Psoas muscle (tissue), 7 donors: ENCODE measurements at regions not wholly inside any gene's neighbourhood (a gene's known extent, or its start where the extent isn't known, plus 50 kb on each side); places are given as distances from the start of the nearest gene placed in this dataset.

ENCODE experiments used
- ATAC-seq, 4 donors: fragments of 200-7000 bp; cut with Tn5 transposase; one replicate each; pipeline ENCODE4 v1.9.1; 2020; ENCODE audit warnings: moderate library complexity in 3 of 4, mild to moderate bottlenecking in 2 of 4
- DNase-seq, 2 donors: peaks; one replicate each; pipeline ENCODE4 v3.0.0-alpha.2; 2020
- H3K27ac ChIP-seq: fragments of 200-600 bp; one replicate; pipeline ENCODE4 v1.8.0; 2022
- H3K27me3 ChIP-seq, 3 donors: fragments of 200-600 bp in 1 of 3; one replicate each; pipeline versions ENCODE4 v1.6.1 to v1.8.0; 2013 to 2022; ENCODE audit warnings: low read length in 2 of 3, mild to moderate bottlenecking in 2 of 3, moderate library complexity in 1 of 3; ENCODE audit not compliant: insufficient read depth in 3 of 3
- H3K36me3 ChIP-seq, 2 donors: fragments of 200-600 bp in 1 of 2; one replicate each; pipeline versions ENCODE4 v1.6.1 to v1.8.0; 2013 to 2022; ENCODE audit warnings: low read depth in 1 of 2, mild to moderate bottlenecking in 1 of 2, moderate library complexity in 1 of 2; ENCODE audit not compliant: insufficient read depth in 1 of 2
- H3K4me1 ChIP-seq: fragments of 200-600 bp; one replicate; pipeline ENCODE4 v1.8.0; 2022
- H3K4me3 ChIP-seq: fragments of 200-600 bp; one replicate; pipeline ENCODE4 v1.8.0; 2022; ENCODE audit warnings: mild to moderate bottlenecking
- H3K9me3 ChIP-seq: fragments of 200-600 bp; one replicate; pipeline ENCODE4 v1.8.0; 2022
- CTCF ChIP-seq: fragments of 200-600 bp; IDR thresholded peaks from one replicate; pipeline ENCODE4 v1.8.0; 2022; ENCODE audit warnings: antibody characterized with exemption
- WGBS, 3 donors: extraction: QIAGEN DNeasy Blood & Tissue Kit; methylation state at CpG; one replicate each; pipeline versions ENCODE4 v1.1.6 to v1.1.7; 2013; 5-methylcytosine and 5-hydroxymethylcytosine counted together
- intact Hi-C, 2 donors: fragments of 100-400 bp; cut with DNase I; formaldehyde crosslinking; loops; one replicate each; pipeline versions ENCODE4 v1.11.0 to v1.14.2; 2022
- donor health status: healthy with polysubstance abuse.
- donor health status: DM: no; HTN: no; CAD: no; lungs with moderate emphysema.
- donor health status: Bipolar disorder and iron deficiency.
- donor health status: healthy.
- donor health status: DM: yes; HTN: yes; CAD: no.
- donor health status: DM: no; HTN: no; CAD: no.
- donor health status: DM: yes; HTN: yes; CAD: no.

GRCh38 chr6:170179616-170180324 is 111.1 kb downstream of the DLL1 start:
- DNase-seq (no peak), ATAC-seq (no peak)
- WGBS, 3 donors: 81 to 92% (median 82%) methylated on average over 10 of the region's 10 CpGs
- Histone ChIP-seq H3K4me3 (no peak overlapping the region), H3K27ac (no peak overlapping the region), H3K9me3 (no peaks in the 10 kb centered on the region), H3K4me1 (peaks cover 23% of the 10 kb centered on the region), H3K36me3 (no peaks in the 10 kb centered on the region), H3K27me3 (no peaks in the 10 kb centered on the region)
- intact Hi-C loops: loop anchor here in 1 of 2 donors (5.0 kb wide), 1 partner anchor 43 kb away; no protein-coding TSS in a partner anchor
- no peak for TF ChIP-seq CTCF

GRCh38 chr6:170178561-170179477 is 112.1 kb downstream of the DLL1 start:
- H3K4me1 ChIP-seq: peaks cover 26% of the 10 kb centered on the region
- ATAC-seq (peak; percentile 66 to 84 (median 80)), DNase-seq (peak; percentile 49 to 80)
- TF ChIP-seq CTCF: no peak
- H3K27me3 ChIP-seq: no peaks in the 10 kb centered on the region
- WGBS, 3 donors: 37 to 55% (median 47%) methylated on average over 30 of the region's 30 CpGs
- intact Hi-C loops: loop anchor here in 1 of 2 donors (5.0 kb wide), 1 partner anchor 43 kb away; no protein-coding TSS in a partner anchor
- peak overlapping the region; percentile 42 for H3K27ac ChIP-seq
- no peaks in the 10 kb centered on the region for H3K9me3 ChIP-seq
- no peak overlapping the region for H3K4me3 ChIP-seq
- H3K36me3 ChIP-seq: no peaks in the 10 kb centered on the region

DNA sequence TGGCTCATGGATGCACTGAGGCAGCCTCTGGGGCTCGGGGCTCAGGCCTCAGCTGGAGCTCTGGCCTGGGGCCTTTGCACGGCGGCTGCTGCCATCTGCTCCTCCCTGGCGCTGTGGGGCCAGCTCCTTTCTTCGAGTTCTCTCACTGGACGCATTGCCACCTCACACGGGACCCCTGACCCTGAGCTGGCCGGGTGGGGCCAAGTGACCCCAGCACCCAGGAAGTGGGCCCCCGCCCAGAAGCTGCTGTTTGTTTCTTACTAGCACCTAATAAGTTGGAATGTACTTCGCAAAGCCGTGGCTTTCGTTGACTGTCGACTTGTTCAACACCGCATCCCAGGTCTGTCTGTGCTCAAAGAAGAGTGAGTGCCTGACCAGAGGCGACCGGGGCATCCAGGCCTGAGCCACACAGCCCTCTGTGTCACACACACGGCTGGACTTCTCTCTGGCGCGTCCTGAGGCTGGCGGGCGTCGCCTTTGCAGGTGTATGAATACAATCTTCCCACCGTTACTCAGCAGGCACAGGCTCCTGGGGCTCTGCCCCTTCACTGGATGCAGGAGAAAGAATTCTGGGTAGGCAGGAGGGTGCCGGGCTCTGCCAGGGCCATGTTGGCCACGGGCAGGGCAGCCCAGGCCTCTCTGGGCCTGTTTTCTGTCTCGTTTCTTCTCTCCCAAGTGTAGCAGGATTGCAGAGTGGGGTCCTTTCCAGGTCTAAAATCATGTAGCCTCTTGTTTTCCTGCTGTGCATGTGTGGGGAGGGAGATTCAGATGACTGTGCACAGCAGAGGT is 112.9 kb downstream of the DLL1 start:
- no peak overlapping the region for H3K4me3 ChIP-seq
- WGBS, 3 donors: 87 to 92% (median 91%) methylated on average over 26 of the region's 26 CpGs
- no peaks in the 10 kb centered on the region for H3K9me3 ChIP-seq
- TF ChIP-seq CTCF: no peak
- H3K36me3 ChIP-seq: no peaks in the 10 kb centered on the region
- intact Hi-C loops: loop anchor here in 1 of 2 donors (5.0 kb wide), 1 partner anchor 44 kb away; no protein-coding TSS in a partner anchor
- H3K4me1 ChIP-seq: peaks cover 26% of the 10 kb centered on the region
- ATAC-seq: peak in 1 of 4 donors; percentile 3
- no peaks in the 10 kb centered on the region for H3K27me3 ChIP-seq
- peak overlapping the region; percentile 42 for H3K27ac ChIP-seq
- DNase-seq: no peak

- Histone ChIP-seq H3K4me3 (peak overlapping the region; percentile 53), H3K9me3 (no peaks in the 10 kb centered on the region), H3K4me1 (peaks cover 26% of the 10 kb centered on the region), H3K27ac (no peak overlapping the region), H3K27me3 (no peaks in the 10 kb centered on the region), H3K36me3 (no peaks in the 10 kb centered on the region)
- DNase-seq (no peak), ATAC-seq (no peak)
- 54 to 73% (median 62%) methylated on average over 48 to 61 of the region's 61 CpGs for WGBS, 3 donors
- TF ChIP-seq CTCF: no peak
- intact Hi-C loops: loop anchor here in 1 of 2 donors (5.0 kb wide), 1 partner anchor 45 kb away; no protein-coding TSS in a partner anchor
Observed at GRCh38 chr6:170176898-170177771, 113.7 kb downstream of the DLL1 start.
